Left kidney (tissue), 1 donor: ENCODE measurements at regions not wholly inside any gene's neighbourhood (a gene's known extent, or its start where the extent isn't known, plus 50 kb on each side); places are given as distances from the start of the nearest gene placed in this dataset.
A peak's percentile ranks its signal among the peaks of the same experiment; 100 is the strongest.
"Not testable (repeated sequence)": the region's sequence is repeated elsewhere in the genome, so short reads cannot be mapped to it uniquely, and the experiment has no call there.

Experiments used
- DNase-seq: peaks from one replicate; pipeline ENCODE4 v3.0.0-alpha.2; 2013

DNA sequence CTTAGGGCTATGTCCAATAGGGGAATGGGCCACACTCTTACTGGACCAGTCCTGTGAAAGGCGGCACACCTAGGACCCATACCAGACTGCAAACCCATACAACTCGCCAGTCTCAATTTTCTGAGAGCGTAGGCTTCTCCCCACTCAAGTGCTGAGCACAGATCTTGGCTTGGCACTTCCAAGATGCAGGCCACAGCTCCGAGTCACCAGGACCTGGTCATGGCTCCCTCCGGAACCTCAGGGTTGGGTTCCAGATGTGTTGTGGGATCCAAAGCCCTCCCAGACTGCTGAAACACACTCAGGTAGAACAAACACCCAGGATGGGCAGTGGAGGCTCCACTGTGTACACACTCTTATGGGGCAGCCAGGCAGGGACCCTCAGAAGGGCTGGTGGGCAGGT, 103.3 kb downstream of the TMEM144 start:
- DNase-seq: no peak

DNA sequence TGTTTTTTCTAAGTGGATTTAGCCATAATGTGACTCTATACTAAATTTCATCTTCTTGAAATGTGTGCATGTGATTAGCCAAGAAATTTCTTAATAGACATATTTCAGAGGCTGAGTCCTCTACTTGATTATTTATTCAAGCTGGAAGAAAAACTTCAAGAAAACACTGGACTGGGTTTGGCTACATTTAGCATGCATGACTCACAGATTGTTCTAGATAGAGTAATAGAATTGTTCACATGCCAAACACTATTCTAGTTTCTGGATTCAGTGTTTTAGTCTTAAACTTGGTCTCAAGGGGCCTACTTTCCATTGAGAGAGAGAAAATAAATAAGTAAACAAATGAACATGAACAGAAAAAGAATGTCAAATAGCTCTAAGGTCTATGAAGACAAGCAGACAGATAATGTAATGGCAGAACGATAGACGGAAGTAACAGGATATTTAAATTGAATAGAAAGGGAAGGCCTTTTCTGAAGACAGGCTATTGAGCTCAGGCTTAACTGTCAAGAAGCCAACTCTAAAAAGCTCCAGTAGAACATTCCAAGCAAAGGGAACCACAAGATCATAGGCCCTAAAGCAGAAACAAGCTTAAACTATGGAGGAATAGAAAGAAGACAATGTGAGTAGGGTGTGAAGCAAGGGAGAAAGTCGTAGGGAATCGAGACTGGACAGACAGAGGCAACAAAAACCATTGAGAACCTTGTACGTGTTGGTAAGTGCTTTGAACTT, 104.6 kb downstream of the TMEM144 start:
- DNase-seq: no peak

DNA sequence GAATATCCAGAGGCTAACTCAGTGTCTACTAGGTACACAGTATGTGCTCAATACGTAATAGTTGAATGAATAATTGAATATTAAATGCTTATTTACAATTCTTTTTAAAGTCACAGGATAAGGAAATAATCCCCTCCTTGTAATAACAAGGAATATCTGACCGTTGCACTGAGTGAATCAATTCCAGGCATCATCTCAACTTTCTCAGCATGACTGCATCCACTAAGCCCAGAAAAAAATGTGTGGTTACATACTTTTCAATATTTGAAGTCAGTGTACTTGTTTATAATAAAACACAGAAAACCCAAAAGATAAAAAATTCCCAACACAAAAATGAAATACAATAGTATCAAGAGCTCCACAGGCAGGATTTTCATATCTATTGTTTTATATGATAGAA, 105.4 kb downstream of the TMEM144 start:
- no peak for DNase-seq

DNA sequence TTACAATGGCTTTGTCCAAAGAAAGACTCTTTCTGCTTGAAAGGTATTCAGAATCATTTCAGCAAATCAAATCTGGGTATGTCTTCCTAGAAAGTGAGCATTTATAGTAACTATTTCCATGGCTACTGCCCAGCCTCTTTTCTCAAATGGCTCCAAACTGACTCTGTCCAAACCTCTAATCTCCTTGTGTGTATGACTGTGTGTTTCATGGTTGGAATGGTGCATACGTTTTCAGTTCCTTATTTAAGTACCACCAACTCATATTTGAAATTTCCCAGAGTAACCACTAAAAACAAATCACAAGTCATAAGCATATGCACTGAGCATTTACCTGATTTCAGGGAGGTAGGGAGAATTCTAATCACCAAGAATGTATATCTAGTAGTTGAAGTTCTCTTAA, 106.0 kb downstream of the TMEM144 start:
- DNase-seq: no peak

DNA sequence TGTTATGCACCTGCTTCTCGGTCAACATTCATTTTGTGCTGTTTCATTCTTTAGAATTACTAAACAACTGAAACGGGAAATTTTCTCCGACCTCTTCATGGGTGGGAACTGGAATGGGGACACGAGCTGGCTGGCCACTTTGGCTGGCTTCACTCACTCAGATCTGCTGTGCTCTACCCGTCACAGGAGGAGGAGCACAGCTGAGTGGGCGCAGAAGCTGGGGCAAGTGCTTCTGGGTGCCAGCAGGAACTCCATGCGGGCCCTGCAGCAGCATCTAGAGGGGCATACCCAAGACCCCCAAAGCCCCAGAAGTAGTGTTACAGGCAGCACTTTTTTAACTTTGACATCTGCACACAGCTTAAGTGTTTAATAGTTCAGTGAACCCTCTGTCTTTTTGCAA, 109.6 kb downstream of the TMEM144 start:
- DNase-seq: no peak

DNA sequence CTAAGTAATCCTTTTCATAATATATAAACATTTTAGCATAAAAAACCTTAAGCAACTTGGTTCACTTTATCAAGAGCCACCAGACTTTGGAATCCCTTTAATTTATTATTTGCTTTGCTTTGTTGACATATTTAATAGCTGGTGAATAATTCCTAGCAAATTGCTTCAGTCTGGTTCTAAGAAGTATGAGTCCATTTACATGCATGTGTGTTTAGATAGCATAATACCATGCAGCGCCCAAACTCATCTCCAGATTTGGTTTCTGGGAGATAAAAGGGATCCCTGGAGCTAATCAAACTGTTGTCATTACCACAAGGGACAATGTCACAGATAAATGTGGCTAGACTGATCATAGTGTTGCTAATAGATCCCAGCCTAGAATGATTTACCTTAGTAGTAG, 111.8 kb downstream of the TMEM144 start:
- no peak for DNase-seq

DNA sequence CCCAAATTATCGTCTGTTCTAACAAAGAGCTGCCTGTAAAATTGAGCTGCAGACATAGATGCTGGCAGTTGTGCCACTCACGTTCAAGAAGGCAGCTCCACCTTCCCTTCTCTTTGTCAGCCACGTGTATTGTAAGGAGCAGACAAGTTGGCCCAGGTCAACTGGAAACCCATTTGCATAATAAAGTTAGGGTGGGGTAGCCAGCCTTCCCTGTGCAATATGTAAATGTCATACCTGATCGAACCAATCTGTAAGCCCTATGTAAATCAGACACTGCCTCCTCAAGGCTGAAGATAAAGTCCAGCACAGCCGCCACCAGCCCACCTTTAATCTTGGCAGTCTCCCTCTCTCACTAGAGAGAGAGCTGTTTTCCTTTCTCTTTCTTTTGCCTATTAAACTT, 117.2 kb downstream of the TMEM144 start:
- DNase-seq: no peak

DNA sequence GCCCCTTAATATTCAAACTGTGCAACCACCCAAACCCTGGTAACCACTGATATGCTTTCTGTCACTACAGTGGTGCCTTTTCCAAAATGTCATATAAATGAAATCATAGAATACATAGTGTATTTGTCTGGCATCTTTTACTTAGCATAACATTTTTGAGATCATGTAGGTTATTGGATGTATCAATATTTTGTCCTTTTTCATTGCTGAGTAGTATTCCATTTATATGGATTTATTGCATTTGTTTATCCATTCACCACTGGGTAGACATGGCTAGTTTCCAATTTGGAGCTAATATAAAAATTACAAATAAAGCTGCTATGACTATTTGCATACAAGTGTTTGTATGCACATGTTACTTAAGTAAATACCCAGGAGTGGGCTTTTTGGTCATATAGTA, 121.6 kb downstream of the TMEM144 start:
- DNase-seq: no peak

DNA sequence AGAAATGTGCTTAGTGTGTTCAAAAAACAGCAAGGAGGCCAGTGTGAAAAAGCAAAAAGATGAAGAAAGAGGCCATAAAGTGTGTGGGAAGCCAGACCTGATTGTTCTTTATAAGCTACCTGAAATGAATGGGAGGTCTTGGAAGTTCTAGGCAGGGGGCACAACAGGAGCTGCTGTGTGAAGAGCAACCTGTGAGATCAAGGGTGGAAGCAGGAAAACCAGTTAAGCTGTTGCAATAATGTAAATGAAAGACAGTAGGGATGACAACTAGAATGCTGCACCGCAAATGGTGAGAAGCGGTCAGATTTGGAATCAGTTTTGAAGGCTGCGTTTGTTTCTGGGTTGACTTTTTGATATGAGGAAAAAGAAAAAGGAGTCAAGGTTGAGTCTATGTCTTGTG, 123.5 kb downstream of the TMEM144 start:
- DNase-seq: no peak

DNA sequence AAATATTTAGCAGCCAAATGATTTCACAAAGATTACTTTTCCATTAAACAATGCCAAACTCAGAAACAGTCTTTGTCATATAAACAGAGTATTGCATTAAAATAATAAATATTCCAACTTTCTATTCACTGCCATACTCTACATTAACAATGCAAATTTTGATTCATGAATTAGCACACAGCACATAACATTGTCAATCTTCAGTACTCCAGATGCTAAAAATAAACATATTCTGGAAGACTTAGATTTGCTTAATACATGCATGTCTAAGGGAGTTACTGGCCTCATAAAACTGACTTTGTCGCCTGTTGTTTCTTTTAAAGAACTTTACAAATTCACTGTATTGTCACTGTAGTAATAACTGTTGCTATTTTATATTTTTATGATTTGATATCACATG, 131.6 kb downstream of the TMEM144 start:
- no peak for DNase-seq

DNA sequence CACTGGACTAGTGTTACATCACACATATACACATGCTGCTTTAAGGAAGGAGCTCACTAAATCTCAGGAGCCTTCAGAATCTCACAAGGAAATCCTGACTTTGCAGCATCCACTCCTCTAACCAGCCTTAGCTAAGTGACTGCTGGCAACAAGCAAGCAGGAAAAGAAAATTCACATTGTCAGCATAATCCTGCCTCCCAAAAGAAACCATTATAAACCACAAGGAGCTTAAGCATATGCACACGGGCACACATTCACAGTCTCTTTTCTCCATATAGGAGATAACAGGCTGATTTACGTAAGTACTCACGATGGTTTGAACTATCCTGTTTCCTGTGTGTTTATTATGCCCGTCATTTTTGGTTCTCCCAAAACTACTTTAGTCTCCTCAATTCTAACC, 136.3 kb downstream of the TMEM144 start:
- no peak for DNase-seq

DNA sequence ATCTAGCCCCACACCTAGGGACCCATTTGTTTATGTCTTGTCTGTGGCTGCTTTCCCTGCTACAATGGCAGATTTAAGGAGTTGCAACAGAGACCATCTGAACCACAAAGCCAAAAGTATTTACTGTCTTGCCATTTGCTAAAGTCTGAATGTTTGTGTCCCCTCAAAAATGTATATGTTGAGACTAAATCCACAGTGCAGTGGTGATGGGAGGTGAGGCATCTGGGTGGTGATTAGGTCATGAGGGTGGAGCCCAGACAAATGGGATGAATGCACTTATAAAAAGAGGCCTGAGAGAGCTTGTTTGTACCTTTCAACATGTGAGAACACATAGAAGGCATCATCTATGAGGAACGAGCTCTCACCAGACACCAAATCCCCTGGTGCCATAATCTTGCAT, 137.3 kb downstream of the TMEM144 start:
- no peak for DNase-seq

DNA sequence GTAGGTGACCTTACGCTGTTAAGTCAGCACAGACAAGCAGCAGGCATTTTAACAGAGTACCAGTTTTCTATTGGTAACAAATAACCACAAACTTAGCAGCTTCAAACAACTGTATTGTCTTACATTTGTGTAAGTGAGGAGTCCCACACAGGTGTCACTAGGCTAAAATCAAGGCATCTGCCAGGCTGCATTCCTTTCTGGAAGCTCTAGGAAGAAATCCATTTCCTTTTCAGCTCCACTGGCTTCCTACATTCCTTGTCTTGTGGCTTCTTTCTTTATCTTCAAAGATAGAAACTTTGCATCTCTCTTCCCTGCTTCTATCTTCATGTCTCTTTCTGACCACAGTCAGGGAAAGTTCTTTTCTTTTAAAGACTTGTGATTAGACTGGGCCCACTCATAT, 139.9 kb downstream of the TMEM144 start:
- no peak for DNase-seq

DNA sequence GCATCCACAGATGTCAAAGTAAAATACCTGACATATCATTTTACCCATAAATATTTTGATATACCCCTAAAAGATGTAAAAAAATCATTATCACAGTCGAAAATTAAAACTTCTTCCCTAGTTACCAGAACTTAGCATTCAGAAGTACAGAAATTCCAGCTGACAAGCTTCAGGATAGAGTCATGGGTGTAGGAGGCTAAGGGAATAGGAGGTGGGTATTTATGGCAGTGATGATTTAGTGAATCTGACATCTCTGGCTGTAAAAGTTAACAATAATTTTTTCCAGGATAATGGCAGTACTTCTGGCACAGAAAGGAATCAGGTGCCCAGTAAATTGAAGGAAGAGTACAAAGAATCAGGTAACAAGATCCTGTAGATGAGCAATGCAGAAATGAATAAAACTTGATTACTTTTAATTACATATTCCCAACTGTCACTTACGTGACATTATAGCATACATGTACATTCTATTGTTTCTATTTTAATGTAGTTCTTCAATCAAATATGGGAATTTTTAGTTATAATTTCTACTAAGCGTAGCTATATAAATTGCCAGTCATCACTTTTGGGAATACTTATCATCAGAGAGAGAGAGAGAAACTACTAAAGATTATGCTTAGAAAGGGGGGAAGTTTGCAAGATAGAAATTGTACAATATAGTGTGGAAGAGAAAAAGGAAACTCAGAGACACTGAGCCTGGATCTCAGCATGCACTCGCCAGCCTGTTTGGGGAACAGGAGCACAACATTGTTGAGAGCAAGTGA, 143.4 kb downstream of the TMEM144 start:
- no peak for DNase-seq

DNA sequence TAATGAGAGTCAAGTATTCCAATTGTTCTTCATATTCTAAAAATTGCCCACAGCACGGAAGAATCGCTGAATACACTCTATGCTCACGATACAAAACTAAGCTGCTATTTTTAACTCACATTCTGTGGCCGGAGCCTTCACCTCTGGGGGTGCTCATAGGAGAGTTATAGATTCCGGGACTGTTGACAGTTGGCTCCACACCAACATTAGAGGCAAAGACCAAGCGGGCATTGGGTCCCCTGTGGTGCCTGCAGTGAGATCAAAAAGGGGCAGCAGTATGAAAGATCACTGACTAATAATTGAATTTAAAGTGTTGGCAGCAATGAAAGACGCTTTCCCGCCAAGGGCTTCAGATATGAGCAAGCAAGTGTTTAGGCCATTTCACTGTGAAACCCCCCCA, 146.0 kb downstream of the TMEM144 start:
- DNase-seq: peak; percentile 6

DNA sequence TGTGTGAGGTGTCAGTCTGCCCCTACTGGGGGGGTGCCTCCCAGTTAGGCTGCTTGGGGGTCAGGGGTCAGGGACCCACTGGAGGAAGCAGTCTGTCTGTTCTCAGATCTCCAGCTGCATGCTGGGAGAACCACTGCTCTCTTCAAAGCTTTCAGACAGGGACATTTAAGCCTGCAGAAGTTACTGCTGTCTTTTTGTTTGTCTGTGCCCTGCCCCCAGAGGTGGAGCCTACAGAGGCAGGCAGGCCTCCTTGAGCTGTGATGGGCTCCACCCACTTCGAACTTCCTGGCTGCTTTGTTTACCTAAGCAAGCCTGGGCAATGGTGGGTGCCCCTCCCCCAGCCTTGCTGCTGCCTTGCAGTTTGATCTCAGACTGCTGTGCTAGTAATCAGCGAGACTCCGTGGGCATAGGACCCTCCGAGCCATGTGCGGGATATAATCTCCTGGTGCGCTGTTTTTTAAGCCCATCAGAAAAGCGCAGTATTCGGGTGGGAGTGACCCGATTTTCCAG, 153.7 kb upstream of the RXFP1 start:
- not testable (repeated sequence) for DNase-seq

DNA sequence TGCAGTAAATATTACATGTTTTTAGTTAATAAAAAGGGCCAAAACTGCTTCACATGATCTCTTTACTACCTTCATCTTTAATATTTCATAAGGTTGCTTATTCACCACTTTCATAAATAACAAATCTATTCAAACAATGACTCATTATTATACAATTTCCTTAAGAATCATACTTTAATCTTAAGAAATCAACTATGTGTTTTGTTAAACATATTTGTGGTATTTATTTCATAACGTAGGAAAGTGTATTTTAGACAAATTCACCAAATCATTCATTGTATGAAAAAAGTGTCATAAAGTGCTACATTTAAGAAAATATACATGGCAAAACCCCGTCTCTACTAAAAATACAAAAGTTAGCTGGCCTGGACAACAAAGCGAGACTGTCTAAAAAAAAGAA, 150.5 kb upstream of the RXFP1 start:
- DNase-seq: no peak

DNA sequence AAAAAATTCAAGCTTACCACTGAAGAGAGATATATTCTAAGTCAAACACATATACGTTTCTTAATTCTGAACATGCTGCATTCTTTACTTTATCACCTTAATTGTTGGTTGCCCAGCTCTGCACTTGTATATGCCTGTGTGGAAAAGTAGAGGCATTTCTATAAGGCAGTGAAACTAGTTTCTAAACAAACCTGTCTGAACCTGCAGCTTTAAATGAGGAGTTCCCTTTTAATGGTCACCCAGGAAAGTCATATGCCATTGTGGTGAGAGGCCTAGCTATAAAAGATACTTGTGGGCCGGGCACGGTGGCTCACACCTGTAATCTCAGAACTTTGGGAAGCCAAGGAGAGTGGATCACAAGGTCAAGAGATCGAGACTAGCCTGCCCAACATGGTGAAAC, 147.4 kb upstream of the RXFP1 start:
- DNase-seq: no peak

DNA sequence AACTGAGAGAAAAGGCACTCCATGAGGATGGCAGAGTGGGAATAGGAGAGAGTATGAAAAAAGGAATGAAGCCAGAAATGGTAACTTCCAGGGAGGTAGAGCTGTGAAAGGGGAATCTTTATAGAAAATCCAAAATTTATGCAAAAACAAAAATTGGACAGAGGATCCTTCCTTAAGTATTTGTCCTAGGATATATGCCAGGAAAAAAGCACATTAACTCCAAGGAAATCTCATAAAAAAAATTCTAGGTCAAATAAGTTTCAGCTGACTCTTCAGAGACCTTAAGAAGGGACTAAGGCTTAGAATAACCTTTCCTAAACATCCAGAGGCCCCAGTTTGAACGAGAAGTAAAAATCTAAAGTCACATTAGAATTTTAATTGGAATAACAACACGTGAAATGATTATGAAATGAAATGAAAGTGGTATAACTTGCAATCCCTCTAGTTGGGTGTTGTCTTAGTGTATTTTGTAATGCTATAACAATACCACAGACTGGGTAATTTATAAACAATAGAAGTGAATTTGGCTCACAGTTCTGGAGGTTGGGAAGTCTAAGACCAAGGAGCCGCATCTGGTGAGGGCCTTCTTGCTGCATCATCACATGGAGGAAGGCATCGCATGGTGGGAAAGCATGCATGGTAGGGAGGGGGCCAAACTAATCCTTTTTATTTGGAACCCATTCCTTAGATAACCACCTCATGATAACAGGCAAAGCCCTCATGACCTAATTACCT, 145.4 kb upstream of the RXFP1 start:
- no peak for DNase-seq

DNA sequence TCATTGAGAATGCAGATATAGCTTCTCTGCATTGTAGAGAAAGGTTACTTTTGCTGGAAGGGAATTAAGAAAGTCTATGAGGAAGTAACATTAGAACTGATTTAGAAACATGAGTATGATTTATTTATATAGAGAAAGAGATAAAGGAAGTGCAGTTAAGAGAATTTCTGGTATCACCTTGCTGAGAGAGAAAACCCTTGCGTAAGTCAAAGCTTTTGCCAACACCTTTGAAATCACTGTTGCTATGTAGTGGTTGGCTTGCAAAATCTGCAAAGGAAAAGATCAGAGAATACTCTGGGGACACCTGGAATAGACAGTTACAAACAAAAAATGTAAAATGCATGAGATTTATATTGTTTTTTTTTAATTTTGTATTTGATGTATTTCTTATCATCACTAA, 137.3 kb upstream of the RXFP1 start:
- DNase-seq: no peak

DNA sequence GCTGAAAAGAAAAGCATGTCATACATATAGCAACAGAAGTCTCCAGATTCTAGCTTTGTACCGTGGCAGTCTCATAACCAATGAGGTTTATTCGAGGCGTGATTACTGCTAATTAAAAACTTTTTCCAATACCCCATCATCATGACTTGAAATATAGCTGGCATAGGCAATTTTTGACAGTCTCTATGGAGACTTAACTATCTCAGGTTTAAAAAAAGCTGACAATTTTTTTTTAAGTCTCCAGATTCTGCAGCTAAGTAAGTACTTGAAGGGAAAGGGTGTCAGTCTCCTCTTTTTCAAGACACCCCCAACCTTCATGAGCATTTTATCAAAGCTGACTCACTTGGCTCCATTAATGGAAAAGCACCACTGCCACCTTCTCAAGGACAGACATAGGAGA, 126.3 kb upstream of the RXFP1 start:
- no peak for DNase-seq

DNA sequence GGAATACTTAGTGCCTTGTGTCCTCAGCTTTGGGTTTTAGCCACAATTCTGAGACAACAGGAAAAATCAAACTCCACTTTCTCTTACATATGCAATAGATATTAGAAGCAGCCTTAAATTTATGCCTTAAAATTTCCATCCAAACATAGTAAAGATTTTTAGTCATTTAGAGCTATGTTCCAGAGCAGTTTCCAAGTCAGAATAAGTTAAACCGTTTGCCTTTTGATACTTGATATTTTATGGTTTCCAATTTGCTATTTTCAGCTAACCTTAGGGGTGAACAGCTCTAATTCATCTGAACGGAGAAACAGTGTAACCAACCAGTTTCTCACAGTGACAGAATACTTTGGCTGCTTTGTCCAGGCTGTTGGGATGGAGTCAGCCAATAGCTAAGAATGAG, 125.8 kb upstream of the RXFP1 start:
- no peak for DNase-seq

DNA sequence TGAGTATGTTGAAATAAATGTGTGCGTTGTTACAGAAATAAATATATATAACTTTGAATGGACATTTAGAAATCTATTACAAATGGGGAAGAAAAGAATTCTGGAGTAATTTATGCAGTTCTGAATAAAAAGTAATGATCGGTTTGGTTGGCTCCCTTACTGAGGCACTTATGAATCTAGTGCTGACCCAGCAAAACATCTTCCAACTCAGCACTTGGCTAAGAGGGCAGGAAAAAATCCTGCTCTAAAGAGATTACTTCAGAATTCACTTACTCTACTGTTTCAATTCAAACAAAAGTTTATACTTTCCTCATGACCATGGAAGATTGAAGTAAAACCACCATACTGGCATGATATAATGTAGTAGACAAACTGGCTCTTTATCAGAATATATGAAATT, 123.9 kb upstream of the RXFP1 start:
- no peak for DNase-seq
